CD4-positive, alpha-beta T cell treated with Interferon alpha-2 for 1 hour (primary cell): ENCODE measurements at regions not wholly inside any gene's neighbourhood (a gene's known extent, or its start where the extent isn't known, plus 50 kb on each side); places are given as distances from the start of the nearest gene placed in this dataset.

Experiments used
- DNase-seq, 2 donors: peaks; one replicate each; pipeline ENCODE4 v3.0.0-alpha.2; 2020 to 2022

DNA sequence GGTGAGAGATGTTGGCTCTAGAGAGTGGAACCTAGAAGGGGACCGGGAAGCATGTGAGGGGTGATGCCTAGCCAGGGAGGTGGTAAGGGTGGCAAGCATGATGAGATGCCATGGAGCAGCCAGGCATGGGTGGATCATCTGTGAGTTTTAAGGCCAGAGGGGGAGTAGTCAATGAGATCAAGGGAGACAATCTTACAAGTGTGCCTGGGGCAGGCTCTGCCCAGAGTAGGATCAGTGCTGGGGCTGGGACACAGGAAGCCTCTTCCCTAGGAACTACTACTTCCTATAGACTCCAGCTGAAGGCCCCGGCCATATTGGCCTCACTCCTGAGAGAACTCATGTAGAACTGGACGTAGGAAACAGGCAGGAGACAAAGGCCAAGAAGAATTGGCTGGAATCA, 192.4 kb upstream of the CSF3R start:
- DNase-seq: no peak

DNA sequence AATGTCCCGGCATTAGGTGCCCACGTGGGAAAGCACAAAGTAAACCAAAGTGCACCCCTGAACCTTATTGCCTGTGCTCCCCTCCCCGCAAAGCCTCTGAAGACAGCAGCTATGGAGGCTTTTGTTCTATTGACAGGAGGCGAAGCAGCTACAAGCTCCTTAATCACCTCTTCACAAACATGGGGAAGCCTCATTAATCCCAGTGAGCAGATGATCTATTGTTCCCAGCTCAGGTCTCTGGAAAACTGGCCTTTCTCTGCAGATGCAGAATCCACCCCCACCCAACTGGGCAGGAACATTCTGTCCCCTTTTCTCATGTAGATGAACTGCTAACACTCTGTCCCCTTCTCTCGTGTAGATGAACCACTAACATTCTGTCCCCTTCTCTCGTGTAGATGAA, 190.5 kb upstream of the CSF3R start:
- DNase-seq: no peak

DNA sequence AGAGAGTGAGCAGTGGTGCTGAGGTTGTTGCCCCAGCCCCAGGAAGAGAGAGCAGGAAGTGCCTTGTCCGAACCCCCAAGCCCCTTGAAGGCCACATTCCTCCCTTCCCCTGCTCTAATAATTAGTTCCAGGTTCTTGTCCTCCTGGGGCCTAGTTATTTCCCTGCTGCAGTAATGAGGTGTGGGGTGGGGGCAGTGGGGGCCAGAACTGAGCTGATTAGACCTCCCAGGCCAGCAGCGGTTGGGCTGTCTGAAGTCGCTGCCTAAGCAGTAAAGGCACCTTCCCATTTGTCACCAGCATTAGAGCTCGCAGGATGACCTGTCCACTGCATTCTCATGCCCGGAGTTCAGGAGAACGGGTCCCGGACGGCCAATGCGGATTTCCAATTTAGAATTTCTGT, 186.5 kb upstream of the CSF3R start:
- no peak for DNase-seq

GRCh38 chr1:36667836-36668235, 185.1 kb upstream of the CSF3R start:
- no peak for DNase-seq

- no peak for DNase-seq
These were observed 184.5 kb upstream of the CSF3R start for GRCh38 chr1:36667256-36667655.

DNA sequence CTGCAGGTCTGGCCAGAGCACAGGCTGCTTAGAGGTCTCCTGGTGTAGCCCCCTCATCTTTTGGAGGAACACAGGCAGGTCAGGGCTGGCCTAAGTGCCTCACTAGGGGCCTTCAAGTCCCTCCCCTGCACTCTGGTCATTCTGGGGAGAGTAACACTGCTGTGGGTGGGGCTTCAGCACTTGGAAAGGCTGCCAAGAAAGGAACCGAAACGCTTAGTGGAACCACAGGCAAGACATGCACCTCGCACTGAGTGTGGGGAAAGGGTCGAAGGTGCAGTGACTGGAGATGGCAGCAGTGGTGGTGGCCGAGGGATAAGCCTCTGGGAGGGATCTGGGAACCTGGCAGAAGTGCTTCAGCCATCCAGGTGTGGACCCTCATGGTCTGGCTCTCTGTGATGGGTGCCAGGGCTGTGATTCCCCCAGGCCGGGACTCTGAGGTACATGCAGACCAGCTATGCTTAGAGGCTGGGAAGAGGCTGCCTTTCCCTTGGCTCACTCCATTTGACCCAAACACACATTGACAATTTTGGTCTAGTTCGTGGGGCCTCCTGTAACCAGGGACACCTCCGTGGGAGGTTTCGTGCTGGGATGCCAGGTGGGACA, 182.9 kb upstream of the CSF3R start:
- no peak for DNase-seq

- no peak for DNase-seq
These were observed 182.0 kb upstream of the CSF3R start for GRCh38 chr1:36664571-36665287.

- DNase-seq: no peak
These were observed 181.2 kb upstream of the CSF3R start for GRCh38 chr1:36663772-36664430.

DNA sequence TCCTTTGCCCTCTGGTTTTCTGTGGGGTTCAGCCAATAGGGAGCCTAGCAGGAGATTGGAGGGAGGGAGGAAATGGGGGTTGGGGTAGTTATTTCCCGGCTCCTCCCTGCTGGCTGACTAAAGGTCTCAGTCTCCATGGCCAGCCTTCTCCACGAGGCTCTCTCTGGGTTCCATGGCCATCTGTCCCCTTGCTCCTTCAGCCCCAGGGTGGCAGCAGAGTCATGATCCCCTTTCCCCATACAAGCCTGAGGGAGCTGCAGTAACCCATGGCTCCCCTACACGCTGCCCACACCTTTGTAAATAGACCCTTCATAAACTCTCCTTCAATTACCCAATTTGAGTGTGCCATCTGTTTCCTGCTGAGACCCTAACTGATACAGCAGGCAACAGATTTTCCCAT, 176.1 kb upstream of the CSF3R start:
- DNase-seq: no peak

DNA sequence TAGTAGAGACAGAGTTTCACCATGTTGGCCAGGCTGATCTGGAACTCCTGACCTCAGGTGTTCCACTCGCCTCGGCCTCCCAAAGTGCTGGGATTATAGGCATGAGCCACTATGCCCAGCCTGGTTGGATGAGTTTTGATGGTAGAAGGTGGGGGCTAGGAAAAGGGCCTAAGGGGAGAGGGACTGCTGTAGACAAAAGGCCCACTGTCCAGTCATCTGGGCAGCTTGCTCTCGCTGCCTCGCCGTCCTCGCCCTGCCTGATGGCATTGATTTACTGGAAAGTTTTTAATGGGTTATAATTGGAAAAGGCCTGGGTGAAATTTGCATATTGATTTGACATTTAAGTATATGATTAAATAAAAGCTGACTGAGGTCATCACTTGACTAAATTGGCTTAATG, 175.1 kb upstream of the CSF3R start:
- no peak for DNase-seq

DNA sequence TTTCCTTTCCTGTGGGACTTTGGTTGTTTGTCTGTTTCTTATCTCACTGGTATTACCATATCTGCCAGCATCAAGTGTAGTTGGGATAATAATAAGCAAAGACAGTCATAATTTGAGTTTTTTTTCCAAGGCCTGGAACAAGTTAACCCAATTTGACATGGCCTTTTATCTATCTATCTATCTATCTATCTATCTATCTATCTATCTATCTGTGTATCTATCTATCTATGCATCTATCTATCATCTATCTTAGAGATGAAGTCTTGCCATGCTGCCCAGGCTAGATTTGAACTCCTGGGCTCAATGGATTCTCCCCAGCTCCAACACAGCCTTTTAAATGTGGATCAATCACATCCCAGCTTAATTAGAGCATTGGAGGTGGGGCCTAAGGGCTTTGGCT, 174.1 kb upstream of the CSF3R start:
- DNase-seq: no peak

DNA sequence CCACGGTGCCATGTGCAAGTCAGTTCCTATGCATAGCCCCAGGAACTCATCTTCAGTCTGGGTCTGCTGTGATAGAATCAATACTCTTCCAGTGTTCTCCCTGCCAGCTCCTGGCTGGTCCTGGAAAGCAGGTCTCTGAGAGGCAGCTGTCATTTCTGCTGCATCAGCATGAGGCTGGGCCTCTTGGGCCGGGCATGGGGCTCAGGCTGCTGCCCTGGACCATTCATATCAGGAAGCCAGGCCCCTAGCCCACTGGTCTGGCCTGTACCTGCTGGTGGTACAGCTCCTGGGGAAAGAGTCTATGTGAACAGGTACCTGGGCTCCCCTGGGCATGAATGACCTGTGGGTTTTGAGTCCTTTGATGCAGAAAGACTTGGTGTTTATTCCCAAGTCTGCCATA, 173.6 kb upstream of the CSF3R start:
- DNase-seq: no peak

GRCh38 chr1:36654586-36654985, 171.9 kb upstream of the CSF3R start:
- DNase-seq: no peak

DNA sequence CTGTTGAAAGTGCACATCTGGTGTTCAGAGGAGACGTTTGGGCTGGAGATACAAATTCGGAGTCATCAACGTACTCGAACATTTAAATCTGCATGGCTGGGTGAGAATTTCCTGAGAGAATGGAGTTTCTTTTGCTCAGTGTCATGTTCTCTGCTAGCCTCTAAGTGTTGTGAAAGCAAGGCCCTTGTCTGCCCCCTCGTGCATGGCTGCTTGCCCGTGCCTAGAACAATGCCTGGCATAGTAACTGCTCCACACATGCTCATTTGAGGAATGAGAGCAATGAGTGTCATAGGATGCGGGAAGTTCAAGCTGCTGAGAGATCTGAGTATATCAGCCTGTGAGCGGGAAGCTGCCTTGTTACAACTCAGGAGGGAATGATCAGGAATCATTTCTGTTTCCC, 171.1 kb upstream of the CSF3R start:
- DNase-seq: no peak

DNA sequence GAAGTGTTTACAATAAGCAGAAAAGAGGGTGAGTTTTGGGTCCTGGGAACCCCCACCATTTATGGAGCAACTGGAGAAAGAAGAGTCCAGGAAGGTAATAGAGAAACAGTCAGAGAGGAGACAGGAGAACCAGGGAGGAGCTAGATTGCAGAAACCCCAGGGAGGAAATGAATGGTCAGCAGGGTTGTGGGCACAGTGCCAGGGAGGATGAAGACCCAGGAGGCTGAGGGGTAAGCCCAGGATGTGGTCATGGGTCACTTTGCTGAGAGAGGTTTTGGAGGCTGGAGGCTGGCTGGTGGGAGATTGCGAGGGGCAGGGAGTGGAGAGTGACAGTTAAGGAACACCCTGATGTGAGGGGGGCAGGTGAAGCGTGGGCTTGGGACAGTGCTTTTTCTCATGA, 169.9 kb upstream of the CSF3R start:
- no peak for DNase-seq

DNA sequence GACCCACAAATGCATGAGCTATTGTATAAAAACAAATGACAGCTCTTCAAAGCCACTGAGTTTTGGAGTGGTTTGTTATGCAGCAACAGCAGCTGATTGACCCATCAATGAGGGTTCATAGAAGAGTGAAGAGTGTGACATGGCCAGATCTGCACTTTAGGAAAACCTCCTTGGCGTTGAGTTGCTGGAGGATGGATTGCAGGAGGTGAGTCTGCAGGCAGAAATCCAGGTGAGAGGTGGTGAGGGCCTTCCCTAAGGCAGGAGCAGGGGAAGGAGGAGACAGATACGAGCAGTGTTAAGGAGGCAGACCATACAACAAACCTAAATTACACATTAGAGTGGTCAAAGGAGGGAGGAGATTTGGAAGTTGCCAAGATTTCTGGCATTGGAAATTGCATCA, 169.3 kb upstream of the CSF3R start:
- no peak for DNase-seq

DNA sequence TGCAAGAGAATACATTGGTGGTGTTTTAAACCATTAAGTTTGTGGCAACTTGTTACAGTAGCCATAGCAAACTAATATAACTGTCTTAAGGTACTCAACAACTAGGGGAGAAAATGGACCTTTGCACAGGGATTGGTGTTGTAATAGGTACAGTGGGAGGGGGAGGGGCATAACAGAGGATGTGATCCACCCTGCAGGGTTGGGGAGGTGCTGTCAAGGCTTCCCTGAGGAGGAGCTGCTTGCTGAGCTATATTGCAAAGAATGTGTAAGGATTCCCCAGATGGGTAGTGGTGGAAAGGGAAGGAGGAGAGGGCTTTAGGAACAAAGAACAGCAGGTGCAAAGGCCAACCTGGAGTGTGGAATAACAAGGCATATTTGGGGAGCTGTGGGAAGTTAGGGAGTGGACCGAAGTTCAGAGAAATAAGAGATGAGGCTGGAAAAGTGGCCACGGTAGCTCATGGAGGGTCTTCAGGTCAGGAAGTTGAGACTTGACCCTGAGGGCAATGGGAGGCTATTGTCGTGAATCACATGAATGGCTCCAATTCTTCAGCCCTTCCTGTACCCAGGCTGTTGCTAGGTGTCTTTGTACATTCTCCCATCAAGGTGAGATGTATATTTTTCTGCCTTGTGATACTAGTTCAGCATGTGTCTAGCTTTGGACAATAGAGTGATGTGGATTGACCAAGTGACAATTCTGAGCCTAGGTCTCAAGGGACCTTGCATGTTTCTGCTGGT, 168.6 kb upstream of the CSF3R start:
- DNase-seq: no peak

- DNase-seq: peak; percentile 36 to 56
These were observed 167.7 kb upstream of the CSF3R start for GRCh38 chr1:36650200-36651065.

GRCh38 chr1:36645867-36646266, 163.2 kb upstream of the CSF3R start:
- DNase-seq: no peak

- DNase-seq: no peak
These were observed 161.8 kb upstream of the CSF3R start for GRCh38 chr1:36644556-36644955.

- no peak for DNase-seq
These were observed 160.9 kb upstream of the CSF3R start for GRCh38 chr1:36643371-36644270.

DNA sequence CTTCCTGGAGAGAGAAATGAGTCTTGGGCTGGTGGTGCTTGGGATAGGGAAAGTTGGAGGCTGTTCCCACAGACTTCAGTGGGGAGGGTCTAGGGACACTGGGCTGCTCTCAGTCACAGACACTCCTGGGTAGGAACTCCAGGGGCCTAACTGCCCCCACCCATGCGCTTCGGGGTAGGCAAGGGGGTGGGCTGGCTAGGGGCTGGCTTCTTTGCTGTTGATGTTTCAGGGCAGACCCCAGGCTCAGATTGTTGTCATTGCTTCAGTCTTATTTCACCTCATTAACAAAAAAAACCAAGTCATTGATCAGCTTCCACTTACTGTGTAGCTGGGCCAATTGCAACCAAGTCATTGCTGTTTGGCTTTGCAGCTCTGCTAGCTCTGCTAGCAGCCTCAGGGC, 160.1 kb upstream of the CSF3R start:
- DNase-seq: no peak
